ENCODE measurements at regions not wholly inside any gene's neighbourhood (a gene's known extent, or its start where the extent isn't known, plus 50 kb on each side); places are given as distances from the start of the nearest gene placed in this dataset.

DNA sequence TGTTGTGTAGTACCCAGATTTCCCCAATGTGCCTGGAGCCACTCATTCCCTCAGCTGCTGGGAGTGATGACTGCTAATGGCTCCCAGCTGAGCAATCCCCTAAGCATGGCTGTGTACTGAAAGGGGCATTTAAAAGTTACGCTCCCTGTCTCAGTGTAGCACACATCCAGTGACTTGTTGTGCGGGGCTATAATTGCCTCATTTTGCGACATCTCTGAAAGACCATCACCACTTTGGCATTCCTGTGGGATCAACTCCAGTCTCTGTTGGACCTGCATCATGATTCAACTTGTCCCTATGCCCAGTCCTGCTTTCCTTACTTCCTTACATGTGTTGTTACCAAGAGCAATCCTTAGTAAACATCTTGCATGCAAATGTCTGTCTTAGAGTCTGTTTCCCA lies 201.2 kb upstream of the MPDZ start:
- H3K27ac ChIP-seq (ENCODE audit: low read length in 2 of 2): no peak overlapping the region
- H2AFZ ChIP-seq (ENCODE audit: insufficient read depth, low read depth, low read length, poor library complexity, severe bottlenecking): no peak overlapping the region
- H3K4me1 ChIP-seq (ENCODE audit: control insufficient read depth in 2 of 2, insufficient read depth in 2 of 2, low read length in 2 of 2): no peaks in the 10 kb centered on the region
- Mint-ChIP-seq H3K27me3 (no peaks in the 10 kb centered on the region), H3K4me3 (no peak overlapping the region), H3K4me1 (no peaks in the 10 kb centered on the region), H3K27ac (no peak overlapping the region), H3K9me3 (ENCODE audit: insufficient read depth) (peaks cover 3% of the 10 kb centered on the region)
- no peak for TF ChIP-seq EZH2 (IDR thresholded peaks at IDR 0.05; ENCODE audit: borderline replicate concordance, insufficient read depth, low read depth, low read length, poor library complexity, severe bottlenecking)
- TF ChIP-seq CTCF (IDR thresholded peaks at IDR 0.05): no peak
- intact Hi-C loops (cut with micrococcal nuclease): no loop called here
- H3K9ac ChIP-seq (ENCODE audit: low read length): no peak overlapping the region
- H3K9me3 ChIP-seq (ENCODE audit: control extremely low read depth in 1 of 3, control insufficient read depth in 2 of 3, insufficient read depth in 1 of 3, low read length in 2 of 3): peaks cover 0 to 13% (median 2%) of the 10 kb centered on the region in 3 donors
- ChIA-PET POLR2A (no interaction called here), CTCF (no interaction called here)
- ATAC-seq (ENCODE audit: low read depth) (no peak), DNase-seq (no peak)
- H3K4me3 ChIP-seq (ENCODE audit: control extremely low read depth in 1 of 5, extremely low read depth in 1 of 5, insufficient read depth in 1 of 5, low read depth in 2 of 5, low read length in 4 of 5): no peak overlapping the region
- no peaks in the 10 kb centered on the region for H4K20me1 ChIP-seq (ENCODE audit: control insufficient read depth, insufficient read depth, low read length, poor library complexity, severe bottlenecking)
- H3K79me2 ChIP-seq (ENCODE audit: control insufficient read depth, insufficient read depth, low read length): no peaks in the 10 kb centered on the region
- H3K27me3 ChIP-seq (replicated peaks in 1 of 4; ENCODE audit: control extremely low read depth in 1 of 4, control insufficient read depth in 3 of 4, insufficient read depth in 4 of 4, low read length in 3 of 4): no peaks in the 10 kb centered on the region
- WGBS (ENCODE audit: insufficient coverage): 97% methylated on average over 3 of the region's 3 CpGs
- no peak overlapping the region for H3K4me2 ChIP-seq (replicated peaks; ENCODE audit: low read depth, low read length, poor library complexity, severe bottlenecking)
- H3K36me3 ChIP-seq (replicated peaks in 1 of 2; ENCODE audit: control extremely low read depth in 1 of 2, control insufficient read depth in 1 of 2, extremely low read depth in 1 of 2, insufficient read depth in 2 of 2, low read length in 1 of 2): no peaks in the 10 kb centered on the region

DNA sequence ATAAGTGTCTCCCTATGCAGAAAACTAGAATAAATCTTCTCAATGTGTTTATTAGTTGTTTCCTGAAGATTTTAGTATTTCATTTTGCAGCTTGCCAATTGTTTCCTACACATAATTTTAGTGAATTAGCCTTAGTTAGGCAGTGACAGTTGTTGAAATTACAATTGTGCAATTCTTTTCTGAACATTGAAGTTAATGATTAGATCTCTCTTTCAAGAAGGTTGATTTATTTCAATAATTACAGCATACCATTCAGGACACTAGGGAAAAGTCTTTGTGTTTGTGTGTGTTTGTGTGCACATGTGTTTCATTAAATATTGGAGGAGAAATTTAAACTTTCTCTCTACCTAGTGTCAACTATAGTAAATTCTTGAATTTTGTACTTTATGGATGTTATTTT lies 199.6 kb upstream of the MPDZ start:
- Mint-ChIP-seq H3K9me3 (ENCODE audit: insufficient read depth) (peaks cover 14% of the 10 kb centered on the region), H3K4me1 (no peaks in the 10 kb centered on the region), H3K27ac (no peak overlapping the region), H3K27me3 (no peaks in the 10 kb centered on the region), H3K4me3 (no peak overlapping the region)
- Histone ChIP-seq H3K4me2 (replicated peaks; ENCODE audit: low read depth, low read length, poor library complexity, severe bottlenecking) (no peak overlapping the region), H2AFZ (ENCODE audit: insufficient read depth, low read depth, low read length, poor library complexity, severe bottlenecking) (no peak overlapping the region), H3K36me3 (replicated peaks in 1 of 2; ENCODE audit: control extremely low read depth in 1 of 2, control insufficient read depth in 1 of 2, extremely low read depth in 1 of 2, insufficient read depth in 2 of 2, low read length in 1 of 2) (no peaks in the 10 kb centered on the region), H3K79me2 (ENCODE audit: control insufficient read depth, insufficient read depth, low read length) (no peaks in the 10 kb centered on the region), H3K27ac (ENCODE audit: low read length in 2 of 2) (no peak overlapping the region), H3K9ac (ENCODE audit: low read length) (no peak overlapping the region), H3K4me1 (ENCODE audit: control insufficient read depth in 2 of 2, insufficient read depth in 2 of 2, low read length in 2 of 2) (no peaks in the 10 kb centered on the region), H3K9me3 (ENCODE audit: control extremely low read depth in 1 of 3, control insufficient read depth in 2 of 3, insufficient read depth in 1 of 3, low read length in 2 of 3) (peaks cover 0 to 13% (median 2%) of the 10 kb centered on the region in 3 donors), H3K27me3 (replicated peaks in 1 of 4; ENCODE audit: control extremely low read depth in 1 of 4, control insufficient read depth in 3 of 4, insufficient read depth in 4 of 4, low read length in 3 of 4) (no peaks in the 10 kb centered on the region), H4K20me1 (ENCODE audit: control insufficient read depth, insufficient read depth, low read length, poor library complexity, severe bottlenecking) (no peaks in the 10 kb centered on the region), H3K4me3 (ENCODE audit: control extremely low read depth in 1 of 5, extremely low read depth in 1 of 5, insufficient read depth in 1 of 5, low read depth in 2 of 5, low read length in 4 of 5) (no peak overlapping the region)
- DNase-seq: no peak
- CTCF ChIA-PET: no interaction called here
- ATAC-seq (ENCODE audit: low read depth): no peak
- TF ChIP-seq EZH2 (IDR thresholded peaks at IDR 0.05; ENCODE audit: borderline replicate concordance, insufficient read depth, low read depth, low read length, poor library complexity, severe bottlenecking) (no peak), CTCF (IDR thresholded peaks at IDR 0.05) (no peak)
- intact Hi-C loops (cut with micrococcal nuclease): no loop called here
- POLR2A ChIA-PET: no interaction called here

All from B cell (primary cell).